GM18858 (cell line): ENCODE measurements at regions not wholly inside any gene's neighbourhood (a gene's known extent, or its start where the extent isn't known, plus 50 kb on each side); places are given as distances from the start of the nearest gene placed in this dataset.
"Not testable (repeated sequence)": the region's sequence is repeated elsewhere in the genome, so short reads cannot be mapped to it uniquely, and the experiment has no call there.

Experiments used
- ATAC-seq: cut with Tn5 transposase; IDR thresholded peaks from one replicate; pipeline ENCODE4 v1.9.1; 2021; ENCODE audit not compliant: unreplicated experiment

DNA sequence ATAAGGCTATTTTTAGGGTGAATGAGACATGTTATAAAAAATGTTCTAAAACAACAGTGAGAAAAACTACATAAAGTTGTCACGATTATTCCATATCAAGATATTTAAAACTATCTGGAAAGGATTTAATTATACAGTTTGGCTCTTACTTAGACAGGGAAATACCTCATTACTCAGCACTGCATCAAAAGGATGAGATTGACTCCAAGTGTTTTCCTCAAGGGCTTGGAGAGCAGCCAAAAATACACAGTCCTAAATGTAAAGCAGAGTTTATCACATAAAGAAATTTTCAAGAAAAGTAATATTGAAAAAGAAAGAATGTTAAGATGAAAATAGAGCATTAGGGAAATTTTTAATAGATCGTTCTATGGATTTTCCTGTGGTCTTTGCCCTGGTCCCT lies 285.5 kb upstream of the NETO1 start:
- ATAC-seq = no peak

GRCh38 chr18:73151086-73151485 lies 283.3 kb upstream of the NETO1 start:
- ATAC-seq = no peak

DNA sequence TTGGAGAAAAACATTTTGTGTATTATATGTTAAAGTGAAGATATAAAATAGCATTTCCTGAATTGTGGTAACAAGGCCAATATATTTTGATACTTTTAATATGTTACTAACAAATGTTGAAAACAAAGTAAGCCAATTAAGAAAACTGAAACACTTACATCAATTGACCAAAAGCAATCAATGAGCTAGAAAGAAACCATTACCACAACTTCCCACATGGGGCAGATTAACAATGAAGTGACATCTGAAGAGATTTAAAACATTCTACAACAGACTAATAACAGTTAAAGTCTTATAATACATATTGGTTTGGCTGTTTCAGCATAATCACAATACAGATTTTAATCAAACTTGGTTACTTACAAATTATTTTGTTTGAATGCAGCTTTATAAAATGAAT lies 282.4 kb upstream of the NETO1 start:
- no peak for ATAC-seq

- no peak for ATAC-seq
Measured at GRCh38 chr18:73147590-73147989, 279.8 kb upstream of the NETO1 start.

DNA sequence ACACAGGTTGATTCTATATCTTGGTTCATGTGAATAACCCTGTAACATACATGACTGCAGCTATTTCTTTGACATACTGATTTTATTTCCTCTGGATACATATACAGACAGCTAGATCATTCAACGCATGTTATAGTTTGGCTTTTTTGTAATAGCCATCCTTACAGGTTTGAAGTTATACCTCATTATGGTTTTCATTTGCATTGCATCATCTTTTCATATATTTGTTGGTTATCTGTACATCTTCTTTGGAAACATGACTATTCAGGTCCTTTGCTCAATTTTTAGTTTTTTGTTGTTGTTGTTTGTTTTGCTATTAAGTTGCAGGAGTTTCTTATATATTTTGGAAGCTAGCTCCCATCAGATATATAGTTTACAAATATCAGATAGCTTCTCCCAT lies 276.2 kb upstream of the NETO1 start:
- ATAC-seq = no peak

DNA sequence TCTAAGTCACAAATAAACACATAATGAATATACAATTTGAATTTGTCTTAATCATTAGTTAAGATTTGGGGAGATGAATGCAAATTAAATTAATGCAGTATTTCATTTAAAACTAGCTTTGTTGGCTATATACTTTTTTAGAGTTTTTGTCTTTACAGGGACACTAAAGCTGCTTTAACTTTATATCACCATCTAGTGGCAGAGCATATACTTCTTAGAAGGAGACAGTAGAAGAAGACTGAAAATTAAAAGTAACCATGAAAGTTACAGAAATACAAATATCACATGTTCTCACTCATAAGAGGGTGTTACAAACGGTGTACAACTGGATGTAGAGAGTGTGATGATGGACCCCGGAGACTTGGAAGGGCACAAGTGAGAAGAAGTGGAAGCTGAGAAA lies 268.3 kb upstream of the NETO1 start:
- ATAC-seq = no peak

DNA sequence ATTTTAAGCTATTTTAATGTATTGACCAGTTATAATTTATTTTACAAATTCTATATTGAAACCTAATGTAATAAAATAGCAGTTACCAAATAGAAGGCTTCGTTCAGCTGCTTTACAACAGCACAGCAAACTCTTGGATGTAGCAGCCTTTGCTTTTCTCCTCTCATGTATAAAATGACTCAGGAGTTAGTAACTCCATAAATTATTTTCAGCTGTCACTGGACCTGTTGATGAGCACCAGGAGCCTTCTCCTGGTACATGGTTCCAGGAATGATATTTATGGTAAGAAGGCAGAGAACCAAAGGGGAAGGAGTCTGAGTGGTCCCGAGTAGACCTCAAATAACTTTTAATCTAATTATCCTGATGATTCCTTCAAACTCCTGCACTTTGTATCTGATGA lies 256.4 kb upstream of the NETO1 start:
- no peak for ATAC-seq

- ATAC-seq = no peak
Measured at GRCh38 chr18:73121207-73121606, 253.4 kb upstream of the NETO1 start.

GRCh38 chr18:73120626-73121025 lies 252.8 kb upstream of the NETO1 start:
- no peak for ATAC-seq

- no peak for ATAC-seq
Measured at GRCh38 chr18:73119574-73119973, 251.8 kb upstream of the NETO1 start.

DNA sequence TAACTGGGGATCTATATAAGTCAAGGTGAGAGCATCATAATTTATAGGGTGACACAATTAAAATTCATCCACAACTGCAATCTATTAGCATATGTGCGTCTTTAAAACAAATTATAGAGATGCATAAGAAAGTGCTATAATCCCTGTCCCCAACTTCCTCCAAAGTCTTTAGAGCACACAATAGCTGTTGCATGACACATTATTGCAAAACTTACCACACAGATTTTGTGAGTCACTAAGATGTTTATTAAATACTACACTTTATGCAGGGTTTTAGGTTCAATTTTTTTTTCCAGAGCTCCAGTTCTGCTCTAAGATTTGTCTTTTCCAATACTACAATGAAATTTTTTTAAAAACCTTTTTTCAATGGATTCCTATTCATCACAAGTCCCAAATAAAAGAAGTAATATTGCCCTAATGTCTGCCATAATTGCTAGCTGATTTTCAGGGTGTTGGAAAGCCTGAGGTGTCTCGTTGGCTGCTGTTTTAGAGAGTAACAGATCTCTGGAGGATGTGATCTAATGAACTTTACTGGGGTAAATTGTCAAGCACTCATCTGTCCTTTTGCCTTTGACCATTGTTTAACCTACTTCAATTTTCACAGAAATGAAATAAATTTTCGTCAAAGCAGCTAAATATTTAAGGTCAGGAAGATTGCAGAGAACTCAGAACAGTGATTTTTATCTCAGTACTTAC lies 250.5 kb upstream of the NETO1 start:
- ATAC-seq = no peak

DNA sequence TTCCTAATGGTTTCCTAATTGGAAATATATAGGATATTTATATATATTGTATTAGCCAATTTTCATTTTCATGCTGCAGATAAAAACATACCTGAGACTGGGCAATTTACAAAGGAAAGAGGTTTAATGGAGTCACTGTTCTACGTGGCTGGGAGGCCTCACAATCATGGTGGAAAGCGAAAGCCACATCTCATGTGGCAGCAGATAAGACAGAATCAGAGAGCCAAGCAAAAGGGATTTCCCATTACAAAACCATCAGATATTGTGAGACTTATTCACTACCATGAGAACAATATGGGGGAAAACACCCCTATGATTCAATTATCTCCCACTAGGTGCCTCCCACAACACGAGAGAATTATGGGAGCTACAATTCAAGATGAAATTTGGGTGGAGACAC lies 242.5 kb upstream of the NETO1 start:
- no peak for ATAC-seq

- ATAC-seq = no peak
Measured at GRCh38 chr18:73101977-73102376, 234.2 kb upstream of the NETO1 start.

GRCh38 chr18:73101491-73101890 lies 233.7 kb upstream of the NETO1 start:
- not testable (repeated sequence) for ATAC-seq

DNA sequence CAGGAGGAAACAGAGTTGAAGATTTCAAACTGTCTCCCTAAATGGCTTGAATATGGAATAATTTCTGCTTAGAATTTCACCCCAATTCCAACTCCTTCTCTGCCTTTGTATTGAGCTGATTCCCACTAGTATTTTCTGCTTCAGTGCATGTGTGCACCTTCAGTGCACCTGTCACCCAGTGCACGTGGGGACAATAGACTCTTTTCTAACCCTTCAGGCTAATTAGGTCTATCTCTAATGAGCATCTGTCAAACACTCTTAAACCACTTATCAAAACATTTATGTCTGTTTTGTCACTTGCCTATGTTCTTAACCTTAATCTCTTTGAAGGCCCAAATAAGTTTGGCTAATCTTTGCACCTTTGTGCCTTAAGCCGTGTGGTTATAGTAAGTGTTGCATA lies 232.0 kb upstream of the NETO1 start:
- ATAC-seq = no peak

GRCh38 chr18:73093687-73094250 lies 226.0 kb upstream of the NETO1 start:
- no peak for ATAC-seq

DNA sequence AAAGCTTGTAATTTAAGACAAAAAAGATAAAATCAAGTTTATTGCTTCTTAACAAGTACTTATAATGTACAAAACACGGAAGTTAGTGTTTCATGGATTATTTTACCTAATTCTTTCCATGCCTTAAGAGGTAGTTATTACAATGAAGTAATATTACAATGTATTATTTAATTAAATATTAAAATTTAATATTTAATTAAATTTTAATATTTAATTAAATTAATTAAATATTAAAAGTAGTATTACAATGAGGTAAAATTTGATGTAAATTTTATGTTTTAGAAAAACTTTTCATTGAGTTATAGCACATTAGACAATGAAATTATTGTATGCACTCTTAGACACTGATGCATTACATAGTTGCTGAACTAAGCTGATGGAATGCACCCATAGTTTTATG lies 220.7 kb upstream of the NETO1 start:
- no peak for ATAC-seq

- ATAC-seq = no peak
Measured at GRCh38 chr18:73087282-73087977, 219.6 kb upstream of the NETO1 start.

- ATAC-seq = no peak
Measured at GRCh38 chr18:73079920-73080319, 212.1 kb upstream of the NETO1 start.

GRCh38 chr18:73060666-73061288 lies 193.0 kb upstream of the NETO1 start:
- no peak for ATAC-seq

GRCh38 chr18:73059280-73059679 lies 191.5 kb upstream of the NETO1 start:
- no peak for ATAC-seq

DNA sequence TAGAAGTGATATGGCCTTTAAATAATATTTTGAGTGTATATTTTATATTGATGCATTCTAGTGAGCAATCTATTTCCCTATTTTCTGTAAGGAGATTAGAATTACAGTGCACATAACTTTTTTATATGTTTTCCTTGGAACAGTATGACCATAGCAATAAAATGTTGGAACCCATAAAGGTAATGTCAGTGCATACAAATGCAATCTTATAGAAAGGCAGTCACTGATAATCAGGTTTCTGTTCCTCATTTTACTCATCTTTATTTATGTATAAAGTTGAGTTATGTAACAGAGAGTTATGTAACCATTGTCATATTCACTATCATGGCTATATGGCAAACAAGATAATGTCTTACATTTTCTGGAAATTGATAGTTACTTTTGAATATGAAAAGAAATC lies 179.9 kb upstream of the NETO1 start:
- no peak for ATAC-seq
